A673 (cell line): ENCODE measurements at regions not wholly inside any gene's neighbourhood (a gene's known extent, or its start where the extent isn't known, plus 50 kb on each side); places are given as distances from the start of the nearest gene placed in this dataset.
"Not testable (repeated sequence)": the region's sequence is repeated elsewhere in the genome, so short reads cannot be mapped to it uniquely, and the experiment has no call there.

ENCODE experiments used
- BruUV-seq: library from RNA; stranded (reverse); fragments of 400-500 nt; replicated peaks from 2 replicates; lab custom pipeline; 2021; lab: Mats Ljungman, UMichigan
- CTCF ChIA-PET: fragments of 300-600 bp; sonication (Branson Sonifier 250); formaldehyde crosslinking; loops from one replicate; lab custom pipeline; 2022; ENCODE audit warnings: antibody characterized with exemption; lab: Charles Lee
- POLR2A ChIA-PET: fragments of 300-600 bp; sonication (Branson Sonifier 250); formaldehyde crosslinking; loops from one replicate; lab custom pipeline; 2022; ENCODE audit warnings: antibody characterized with exemption; ENCODE audit not compliant: low non-redundant PET; lab: Charles Lee
- DNase-seq: peaks from one replicate; pipeline ENCODE4 v3.0.0-alpha.2; 2015; ENCODE audit warnings: low spot score
- H3K27ac ChIP-seq: fragments of 200-600 bp; sonication (generic); 2 replicates; pipeline ENCODE4 v1.5.1; 2016; ENCODE audit warnings: mixed run types, low read depth, mild to moderate bottlenecking, mixed read lengths, antibody characterized with exemption, low read length; ENCODE audit not compliant: poor library complexity, severe bottlenecking
- H3K27me3 ChIP-seq: fragments of 200-600 bp; sonication (generic); replicated peaks from 2 replicates; pipeline ENCODE4 v1.6.1; 2017; ENCODE audit warnings: mixed run types, low read depth, mild to moderate bottlenecking, mixed read lengths, antibody characterized with exemption, low read length; ENCODE audit not compliant: insufficient read depth, poor library complexity
- H3K36me3 ChIP-seq: fragments of 200-600 bp; sonication (generic); 2 replicates; pipeline ENCODE4 v1.6.1; 2016; ENCODE audit warnings: mixed run types, mild to moderate bottlenecking, mixed read lengths, antibody characterized with exemption, low read length; ENCODE audit not compliant: insufficient read depth, poor library complexity, severe bottlenecking
- H3K4me1 ChIP-seq: fragments of 200-600 bp; sonication (generic); 2 replicates; pipeline ENCODE4 v1.6.1; 2017; ENCODE audit warnings: mixed run types, mild to moderate bottlenecking, mixed read lengths, antibody characterized with exemption, low read length; ENCODE audit not compliant: insufficient read depth, poor library complexity, severe bottlenecking
- H3K4me3 ChIP-seq: fragments of 200-600 bp; sonication (generic); 2 replicates; pipeline ENCODE4 v1.5.1; 2016; ENCODE audit warnings: low read depth, mixed run types, mild to moderate bottlenecking, mixed read lengths, low read length; ENCODE audit not compliant: poor library complexity, severe bottlenecking
- H3K9me3 ChIP-seq: fragments of 200-600 bp; sonication (generic); 2 replicates; pipeline ENCODE4 v1.6.1; 2016; ENCODE audit warnings: mixed run types, low read depth, mild to moderate bottlenecking, mixed read lengths, antibody characterized with exemption, low read length; ENCODE audit not compliant: poor library complexity, severe bottlenecking
- EZH2 ChIP-seq: fragments of 200-600 bp; sonication (generic); IDR thresholded peaks from 2 replicates; pipeline ENCODE4 v1.6.1; 2017; ENCODE audit warnings: borderline replicate concordance, low read depth, mild to moderate bottlenecking, mixed read lengths, antibody characterized with exemption, low read length; ENCODE audit not compliant: poor library complexity, severe bottlenecking
- intact Hi-C: fragments of 100-400 bp; cut with micrococcal nuclease; formaldehyde crosslinking; loops from one replicate; pipeline ENCODE4 v1.10.0; 2022; ENCODE audit not compliant: unreplicated experiment
- TF ChIP-seq, protein P1 (sequence below): fragments of 300-800, 200-600 bp; sonication (generic); conservative IDR thresholded peaks from 2 replicates; pipeline ENCODE4 v1.5.1; 2017; ENCODE audit warnings: low read depth, mild to moderate bottlenecking, antibody characterized with exemption, low read length, moderate library complexity, mixed read lengths

DNA sequence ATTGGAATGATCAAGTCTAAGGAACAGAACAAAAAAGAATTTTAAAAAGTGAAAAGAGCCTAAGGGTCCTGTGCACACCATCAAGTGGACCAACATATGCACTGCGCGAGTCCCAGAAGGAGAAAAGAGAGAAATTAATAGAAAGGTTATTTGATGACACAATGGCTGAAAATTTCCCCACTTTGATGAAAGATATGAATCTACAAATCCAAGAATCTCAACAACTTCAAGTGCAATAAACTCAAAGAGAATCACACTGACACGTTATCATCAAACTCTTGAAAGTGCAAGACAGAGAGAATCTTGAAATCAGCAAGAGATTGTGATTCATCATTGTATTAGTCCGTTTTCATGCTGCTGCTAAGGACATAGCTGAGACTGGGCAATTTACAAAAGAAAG, 230.8 kb downstream of the ADAMTS15 start:
- Histone ChIP-seq H3K27ac (no peak overlapping the region), H3K36me3 (no peaks in the 10 kb centered on the region), H3K27me3 (no peaks in the 10 kb centered on the region), H3K4me3 (no peak overlapping the region), H3K9me3 (peaks cover 28% of the 10 kb centered on the region), H3K4me1 (no peaks in the 10 kb centered on the region)
- intact Hi-C loops = no loop called here
- BruUV-seq = no TSS peak
- DNase-seq = no peak
- ChIA-PET CTCF (no interaction called here), POLR2A (interaction anchor here (0.6 kb wide), 1 partner anchor 103 kb away, joined by 3 read pairs; no protein-coding TSS in a partner anchor)
- TF ChIP-seq, protein P1, sequence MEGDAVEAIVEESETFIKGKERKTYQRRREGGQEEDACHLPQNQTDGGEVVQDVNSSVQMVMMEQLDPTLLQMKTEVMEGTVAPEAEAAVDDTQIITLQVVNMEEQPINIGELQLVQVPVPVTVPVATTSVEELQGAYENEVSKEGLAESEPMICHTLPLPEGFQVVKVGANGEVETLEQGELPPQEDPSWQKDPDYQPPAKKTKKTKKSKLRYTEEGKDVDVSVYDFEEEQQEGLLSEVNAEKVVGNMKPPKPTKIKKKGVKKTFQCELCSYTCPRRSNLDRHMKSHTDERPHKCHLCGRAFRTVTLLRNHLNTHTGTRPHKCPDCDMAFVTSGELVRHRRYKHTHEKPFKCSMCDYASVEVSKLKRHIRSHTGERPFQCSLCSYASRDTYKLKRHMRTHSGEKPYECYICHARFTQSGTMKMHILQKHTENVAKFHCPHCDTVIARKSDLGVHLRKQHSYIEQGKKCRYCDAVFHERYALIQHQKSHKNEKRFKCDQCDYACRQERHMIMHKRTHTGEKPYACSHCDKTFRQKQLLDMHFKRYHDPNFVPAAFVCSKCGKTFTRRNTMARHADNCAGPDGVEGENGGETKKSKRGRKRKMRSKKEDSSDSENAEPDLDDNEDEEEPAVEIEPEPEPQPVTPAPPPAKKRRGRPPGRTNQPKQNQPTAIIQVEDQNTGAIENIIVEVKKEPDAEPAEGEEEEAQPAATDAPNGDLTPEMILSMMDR = no peak
- TF ChIP-seq EZH2 = no peak

DNA sequence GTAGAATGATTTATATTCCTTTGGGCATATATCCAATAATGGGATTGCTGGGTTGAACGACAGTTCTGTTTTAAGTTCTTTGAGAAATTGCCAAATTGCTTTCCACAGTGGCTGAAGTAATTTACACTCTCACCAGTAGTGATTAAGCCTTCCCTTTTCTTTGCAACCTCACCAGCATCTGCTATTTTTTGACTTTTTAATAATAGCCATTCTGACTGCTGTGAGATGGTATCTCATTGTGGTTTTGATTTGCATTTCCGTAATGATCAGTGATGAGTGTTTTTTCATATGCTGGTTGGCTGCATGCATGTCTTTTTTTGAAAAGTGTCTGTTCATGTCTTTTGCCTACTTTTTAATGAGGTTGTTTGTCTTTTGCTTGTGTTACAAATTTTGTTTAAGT, 233.8 kb downstream of the SNX19 start:
- CTCF ChIA-PET, H3K4me3 ChIP-seq, H3K36me3 ChIP-seq, H3K27ac ChIP-seq, BruUV-seq, H3K4me1 ChIP-seq, H3K27me3 ChIP-seq, POLR2A ChIA-PET, intact Hi-C loops: not testable (repeated sequence)
- DNase-seq = peak; percentile 51
- peaks cover 28% of the 10 kb centered on the region for H3K9me3 ChIP-seq

DNA sequence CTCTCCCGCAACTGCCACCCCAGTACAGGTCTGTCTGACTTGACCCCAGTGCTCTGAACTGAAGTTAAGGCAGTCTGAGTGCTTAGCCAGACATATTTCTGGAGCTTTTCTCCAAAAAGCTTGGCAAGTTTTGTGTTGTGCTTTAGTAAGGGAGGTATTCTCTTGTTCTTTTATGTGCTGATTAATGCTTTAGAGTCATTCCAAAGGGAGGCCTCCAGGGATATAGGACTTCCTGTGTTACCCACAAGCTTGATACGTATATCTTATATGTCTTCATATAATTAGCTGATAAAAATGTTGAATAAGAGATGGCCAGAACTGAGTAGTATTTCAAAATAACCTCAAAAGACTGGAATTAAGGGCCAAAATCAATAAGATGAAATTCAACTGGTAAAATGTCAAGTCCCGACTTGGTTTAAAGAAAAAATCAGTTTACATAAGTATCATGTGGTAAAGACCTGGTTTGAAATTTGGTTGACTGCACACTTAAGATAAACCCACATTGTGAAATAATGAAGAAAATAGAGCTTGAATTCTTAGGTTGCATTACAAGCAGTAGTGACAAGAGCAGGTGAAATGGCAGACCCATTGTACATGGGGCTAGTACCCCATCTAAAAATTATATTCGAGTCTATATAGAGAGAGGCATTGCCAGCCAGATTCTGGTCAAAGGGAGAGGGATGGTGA, 226.9 kb downstream of the SNX19 start:
- H3K27ac ChIP-seq = no peak overlapping the region
- no TSS peak for BruUV-seq
- H3K4me1 ChIP-seq = no peaks in the 10 kb centered on the region
- POLR2A ChIA-PET = no interaction called here
- intact Hi-C loops = no loop called here
- H3K27me3 ChIP-seq = no peaks in the 10 kb centered on the region
- DNase-seq = peak; percentile 63
- CTCF ChIA-PET = no interaction called here
- no peak for TF ChIP-seq EZH2
- TF ChIP-seq, protein P1 = no peak
- no peaks in the 10 kb centered on the region for H3K9me3 ChIP-seq
- no peak overlapping the region for H3K4me3 ChIP-seq
- H3K36me3 ChIP-seq = no peaks in the 10 kb centered on the region

DNA sequence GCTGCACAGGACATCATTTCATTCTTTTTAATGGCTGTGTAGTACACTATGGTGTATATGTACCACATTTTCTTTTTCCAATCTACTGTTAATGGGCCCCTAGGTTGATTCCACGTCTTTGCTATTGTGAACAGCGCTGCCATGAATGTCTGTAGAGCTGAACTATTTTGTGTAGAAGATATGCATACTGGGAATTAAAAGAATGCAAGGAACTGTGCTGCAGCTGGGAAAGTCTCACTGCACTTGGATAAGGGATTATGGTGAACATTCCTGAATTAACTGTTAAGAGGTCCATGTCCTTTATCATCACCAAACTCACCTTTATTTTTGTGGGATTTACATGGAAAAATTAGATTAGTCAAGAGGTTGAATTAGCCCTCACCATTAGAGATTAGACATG, 224.7 kb downstream of the SNX19 start:
- CTCF ChIA-PET = no interaction called here

More for the DNA sequence above, 224.7 kb downstream of the SNX19 start:
- no peak for DNase-seq
- H3K27ac ChIP-seq = no peak overlapping the region
- H3K9me3 ChIP-seq = no peaks in the 10 kb centered on the region
- H3K27me3 ChIP-seq = no peaks in the 10 kb centered on the region
- intact Hi-C loops = no loop called here
- POLR2A ChIA-PET = no interaction called here
- H3K4me1 ChIP-seq = no peaks in the 10 kb centered on the region
- BruUV-seq = no TSS peak
- H3K4me3 ChIP-seq = no peak overlapping the region
- TF ChIP-seq, protein P1 = no peak
- no peak for TF ChIP-seq EZH2
- no peaks in the 10 kb centered on the region for H3K36me3 ChIP-seq
